HepG2 (cell line): ENCODE measurements at regions not wholly inside any gene's neighbourhood (a gene's known extent, or its start where the extent isn't known, plus 50 kb on each side); places are given as distances from the start of the nearest gene placed in this dataset.
A peak's percentile ranks its signal among the peaks of the same experiment; 100 is the strongest.

Experiments used
- CEBPG ChIP-seq: IDR thresholded peaks from 2 replicates; pipeline ENCODE4 v1.6.1; 2016
- FOXO1 ChIP-seq: sonication (generic); formaldehyde crosslinking; IDR thresholded peaks from 2 replicates; pipeline ENCODE4 v1.4.0; 2020; ENCODE audit warnings: missing genetic modification reagents
- GATAD2A ChIP-seq: IDR thresholded peaks from 2 replicates; pipeline ENCODE4 v1.6.1; 2016
- KDM5A ChIP-seq: fragments of 200-600 bp; sonication (generic); IDR thresholded peaks from 2 replicates; pipeline ENCODE4 v1.7.0; 2018; ENCODE audit warnings: antibody characterized with exemption, mild to moderate bottlenecking, low read length, borderline replicate concordance
- LCORL ChIP-seq, 2 experiments: fragments of 450-650 bp in 1 of 2; sonication (generic) in 1 of 2; formaldehyde crosslinking in 1 of 2; IDR thresholded peaks; 2 replicates each; pipeline versions ENCODE4 v1.5.0 to v1.6.1; 2017 to 2020; ENCODE audit warnings: antibody characterized with exemption in 1 of 2, missing genetic modification reagents in 1 of 2
- MAFF ChIP-seq: IDR thresholded peaks from 2 replicates; pipeline ENCODE4 v1.6.1; 2011; ENCODE audit warnings: low read depth, low read length, improper control_type of control experiment
- MYC ChIP-seq: sonication (generic); formaldehyde crosslinking; IDR thresholded peaks from 2 replicates; pipeline ENCODE4 v1.9.0; 2021; ENCODE audit warnings: missing genetic modification reagents, borderline replicate concordance
- NBN ChIP-seq: fragments of 450-650 bp; conservative IDR thresholded peaks from 2 replicates; pipeline ENCODE4 v1.6.1; 2017
- ONECUT2 ChIP-seq: sonication (generic); formaldehyde crosslinking; IDR thresholded peaks from 2 replicates; pipeline ENCODE4 v1.4.0; 2020; ENCODE audit warnings: missing genetic modification reagents
- POLR2G ChIP-seq: fragments of 200-400 bp; formaldehyde crosslinking; IDR thresholded peaks from 2 replicates; pipeline ENCODE4 v1.6.1; 2018; ENCODE audit warnings: mild to moderate bottlenecking, low read depth, low read length, moderate library complexity
- RFXANK ChIP-seq: IDR thresholded peaks from 2 replicates; pipeline ENCODE4 v1.6.1; 2016
- RNF2 ChIP-seq: fragments of 450-650 bp; conservative IDR thresholded peaks from 2 replicates; pipeline ENCODE4 v1.6.1; 2016; ENCODE audit warnings: low read depth
- ZKSCAN8 ChIP-seq: IDR thresholded peaks from 2 replicates; pipeline ENCODE4 v1.6.1; 2016; ENCODE audit warnings: borderline replicate concordance, missing genetic modification reagents, missing compliant biosample characterization
- ZNF460 ChIP-seq: sonication (generic); formaldehyde crosslinking; IDR thresholded peaks from 2 replicates; pipeline ENCODE4 v1.5.1; 2020; ENCODE audit warnings: missing genetic modification reagents, mild to moderate bottlenecking, borderline replicate concordance
- ZNF570 ChIP-seq: sonication (generic); formaldehyde crosslinking; IDR thresholded peaks from 2 replicates; pipeline ENCODE4 v1.4.0; 2020; ENCODE audit warnings: mild to moderate bottlenecking, missing genetic modification reagents, borderline replicate concordance
- ZNF749 ChIP-seq: sonication (generic); formaldehyde crosslinking; IDR thresholded peaks from 2 replicates; pipeline ENCODE4 v1.8.0; 2022; ENCODE audit warnings: mild to moderate bottlenecking, missing genetic modification reagents, moderate library complexity, borderline replicate concordance
- ZNF792 ChIP-seq: IDR thresholded peaks from 2 replicates; pipeline ENCODE4 v1.6.1; 2016
- TF ChIP-seq, protein P1 (sequence below): sonication (generic); formaldehyde crosslinking; IDR thresholded peaks from 2 replicates; pipeline ENCODE4 v1.5.0; 2020; ENCODE audit warnings: missing genetic modification reagents
- TF ChIP-seq, protein P2 (sequence below): IDR thresholded peaks from 2 replicates; pipeline ENCODE4 v1.6.1; 2012; ENCODE audit warnings: low read length, improper control_type of control experiment
- TF ChIP-seq, protein P3 (sequence below): sonication (generic); formaldehyde crosslinking; IDR thresholded peaks from 2 replicates; pipeline ENCODE4 v1.4.0; 2020; ENCODE audit warnings: missing genetic modification reagents
- TF ChIP-seq, protein P4 (sequence below): IDR thresholded peaks from 2 replicates; pipeline ENCODE4 v1.6.1; 2016; ENCODE audit warnings: missing compliant biosample characterization, missing genetic modification reagents, borderline replicate concordance
- TF ChIP-seq, protein P5 (sequence below): sonication (generic); IDR thresholded peaks from 2 replicates; pipeline ENCODE4 v1.6.1; 2016; ENCODE audit warnings: low read depth, borderline replicate concordance

DNA sequence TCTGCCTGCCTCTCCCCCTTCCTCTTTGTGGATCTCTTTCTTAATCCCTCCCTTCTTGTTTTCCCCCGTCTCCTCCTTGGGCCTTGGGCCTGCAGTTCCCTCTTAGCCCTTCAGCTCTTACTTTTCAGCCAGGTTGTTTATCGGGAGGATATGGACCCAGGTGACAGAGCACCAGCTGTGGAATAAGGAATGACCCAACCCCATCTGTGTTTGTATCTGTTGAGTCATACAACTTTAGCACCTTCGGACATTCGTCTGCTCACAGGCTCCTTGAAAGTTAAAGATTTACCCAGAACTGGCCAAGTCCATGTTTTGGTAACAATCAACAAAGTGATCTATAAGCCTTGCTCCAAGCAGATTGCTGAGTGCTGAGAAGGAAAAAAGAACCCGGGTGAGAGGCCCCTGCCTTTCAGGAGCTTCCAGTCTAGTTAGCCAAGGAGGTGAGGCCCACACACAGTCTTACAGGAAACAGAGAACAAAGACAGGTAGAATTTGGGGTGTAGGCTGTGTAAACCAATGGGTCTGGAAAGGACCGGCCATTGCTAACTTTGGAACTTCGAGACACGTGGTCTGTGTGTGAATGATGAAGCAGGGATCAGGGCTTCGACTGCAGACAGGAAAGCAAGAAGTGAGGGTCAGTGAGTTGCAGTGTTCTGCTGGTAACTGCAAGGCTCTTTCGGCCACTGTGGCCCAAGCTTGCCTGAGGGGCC, 66.7 kb upstream of the F3 start (continued):
- no peak for TF ChIP-seq RFXANK (CRISPR knock-in tag)
- TF ChIP-seq, protein P1, sequence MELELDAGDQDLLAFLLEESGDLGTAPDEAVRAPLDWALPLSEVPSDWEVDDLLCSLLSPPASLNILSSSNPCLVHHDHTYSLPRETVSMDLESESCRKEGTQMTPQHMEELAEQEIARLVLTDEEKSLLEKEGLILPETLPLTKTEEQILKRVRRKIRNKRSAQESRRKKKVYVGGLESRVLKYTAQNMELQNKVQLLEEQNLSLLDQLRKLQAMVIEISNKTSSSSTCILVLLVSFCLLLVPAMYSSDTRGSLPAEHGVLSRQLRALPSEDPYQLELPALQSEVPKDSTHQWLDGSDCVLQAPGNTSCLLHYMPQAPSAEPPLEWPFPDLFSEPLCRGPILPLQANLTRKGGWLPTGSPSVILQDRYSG (CRISPR knock-in tag), result no peak
- TF ChIP-seq, protein P2, sequence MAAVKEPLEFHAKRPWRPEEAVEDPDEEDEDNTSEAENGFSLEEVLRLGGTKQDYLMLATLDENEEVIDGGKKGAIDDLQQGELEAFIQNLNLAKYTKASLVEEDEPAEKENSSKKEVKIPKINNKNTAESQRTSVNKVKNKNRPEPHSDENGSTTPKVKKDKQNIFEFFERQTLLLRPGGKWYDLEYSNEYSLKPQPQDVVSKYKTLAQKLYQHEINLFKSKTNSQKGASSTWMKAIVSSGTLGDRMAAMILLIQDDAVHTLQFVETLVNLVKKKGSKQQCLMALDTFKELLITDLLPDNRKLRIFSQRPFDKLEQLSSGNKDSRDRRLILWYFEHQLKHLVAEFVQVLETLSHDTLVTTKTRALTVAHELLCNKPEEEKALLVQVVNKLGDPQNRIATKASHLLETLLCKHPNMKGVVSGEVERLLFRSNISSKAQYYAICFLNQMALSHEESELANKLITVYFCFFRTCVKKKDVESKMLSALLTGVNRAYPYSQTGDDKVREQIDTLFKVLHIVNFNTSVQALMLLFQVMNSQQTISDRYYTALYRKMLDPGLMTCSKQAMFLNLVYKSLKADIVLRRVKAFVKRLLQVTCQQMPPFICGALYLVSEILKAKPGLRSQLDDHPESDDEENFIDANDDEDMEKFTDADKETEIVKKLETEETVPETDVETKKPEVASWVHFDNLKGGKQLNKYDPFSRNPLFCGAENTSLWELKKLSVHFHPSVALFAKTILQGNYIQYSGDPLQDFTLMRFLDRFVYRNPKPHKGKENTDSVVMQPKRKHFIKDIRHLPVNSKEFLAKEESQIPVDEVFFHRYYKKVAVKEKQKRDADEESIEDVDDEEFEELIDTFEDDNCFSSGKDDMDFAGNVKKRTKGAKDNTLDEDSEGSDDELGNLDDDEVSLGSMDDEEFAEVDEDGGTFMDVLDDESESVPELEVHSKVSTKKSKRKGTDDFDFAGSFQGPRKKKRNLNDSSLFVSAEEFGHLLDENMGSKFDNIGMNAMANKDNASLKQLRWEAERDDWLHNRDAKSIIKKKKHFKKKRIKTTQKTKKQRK, result no peak
- TF ChIP-seq, protein P3, sequence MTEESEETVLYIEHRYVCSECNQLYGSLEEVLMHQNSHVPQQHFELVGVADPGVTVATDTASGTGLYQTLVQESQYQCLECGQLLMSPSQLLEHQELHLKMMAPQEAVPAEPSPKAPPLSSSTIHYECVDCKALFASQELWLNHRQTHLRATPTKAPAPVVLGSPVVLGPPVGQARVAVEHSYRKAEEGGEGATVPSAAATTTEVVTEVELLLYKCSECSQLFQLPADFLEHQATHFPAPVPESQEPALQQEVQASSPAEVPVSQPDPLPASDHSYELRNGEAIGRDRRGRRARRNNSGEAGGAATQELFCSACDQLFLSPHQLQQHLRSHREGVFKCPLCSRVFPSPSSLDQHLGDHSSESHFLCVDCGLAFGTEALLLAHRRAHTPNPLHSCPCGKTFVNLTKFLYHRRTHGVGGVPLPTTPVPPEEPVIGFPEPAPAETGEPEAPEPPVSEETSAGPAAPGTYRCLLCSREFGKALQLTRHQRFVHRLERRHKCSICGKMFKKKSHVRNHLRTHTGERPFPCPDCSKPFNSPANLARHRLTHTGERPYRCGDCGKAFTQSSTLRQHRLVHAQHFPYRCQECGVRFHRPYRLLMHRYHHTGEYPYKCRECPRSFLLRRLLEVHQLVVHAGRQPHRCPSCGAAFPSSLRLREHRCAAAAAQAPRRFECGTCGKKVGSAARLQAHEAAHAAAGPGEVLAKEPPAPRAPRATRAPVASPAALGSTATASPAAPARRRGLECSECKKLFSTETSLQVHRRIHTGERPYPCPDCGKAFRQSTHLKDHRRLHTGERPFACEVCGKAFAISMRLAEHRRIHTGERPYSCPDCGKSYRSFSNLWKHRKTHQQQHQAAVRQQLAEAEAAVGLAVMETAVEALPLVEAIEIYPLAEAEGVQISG (CRISPR knock-in tag), result 0 out of 2 replicates have a peak, but pooled peaks have one; percentile 17
- no peak for TF ChIP-seq MAFF
- TF ChIP-seq CEBPG, result 0 out of 2 replicates have a peak, but pooled peaks have one; percentile 19
- no peak for TF ChIP-seq NBN
- TF ChIP-seq ZNF570 (CRISPR knock-in tag), result no peak
- no peak for TF ChIP-seq RNF2
- TF ChIP-seq KDM5A, result no peak
- TF ChIP-seq POLR2G, result no peak
- TF ChIP-seq ONECUT2 (CRISPR knock-in tag), result no peak
- TF ChIP-seq, protein P4, sequence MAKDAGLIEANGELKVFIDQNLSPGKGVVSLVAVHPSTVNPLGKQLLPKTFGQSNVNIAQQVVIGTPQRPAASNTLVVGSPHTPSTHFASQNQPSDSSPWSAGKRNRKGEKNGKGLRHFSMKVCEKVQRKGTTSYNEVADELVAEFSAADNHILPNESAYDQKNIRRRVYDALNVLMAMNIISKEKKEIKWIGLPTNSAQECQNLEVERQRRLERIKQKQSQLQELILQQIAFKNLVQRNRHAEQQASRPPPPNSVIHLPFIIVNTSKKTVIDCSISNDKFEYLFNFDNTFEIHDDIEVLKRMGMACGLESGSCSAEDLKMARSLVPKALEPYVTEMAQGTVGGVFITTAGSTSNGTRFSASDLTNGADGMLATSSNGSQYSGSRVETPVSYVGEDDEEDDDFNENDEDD, result peak; percentile 35; the same call in 1 of the 2 replicates
- TF ChIP-seq GATAD2A (CRISPR knock-in tag), result peak; percentile 76; the same call in 1 of the 2 replicates
- TF ChIP-seq, protein P5, sequence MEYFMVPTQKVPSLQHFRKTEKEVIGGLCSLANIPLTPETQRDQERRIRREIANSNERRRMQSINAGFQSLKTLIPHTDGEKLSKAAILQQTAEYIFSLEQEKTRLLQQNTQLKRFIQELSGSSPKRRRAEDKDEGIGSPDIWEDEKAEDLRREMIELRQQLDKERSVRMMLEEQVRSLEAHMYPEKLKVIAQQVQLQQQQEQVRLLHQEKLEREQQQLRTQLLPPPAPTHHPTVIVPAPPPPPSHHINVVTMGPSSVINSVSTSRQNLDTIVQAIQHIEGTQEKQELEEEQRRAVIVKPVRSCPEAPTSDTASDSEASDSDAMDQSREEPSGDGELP, result peak; percentile 85; the same call in 1 of the 2 replicates
- no peak for TF ChIP-seq ZNF749
- TF ChIP-seq ZNF460 (CRISPR knock-in tag), result no peak
- TF ChIP-seq ZNF792 (CRISPR knock-in tag), result no peak
- no peak for TF ChIP-seq ZKSCAN8 (CRISPR knock-in tag)
- peak; percentile 38; the same call in 1 of the 2 replicates for TF ChIP-seq FOXO1 (CRISPR knock-in tag)
- no peak for TF ChIP-seq LCORL (IDR thresholded peaks at IDR 0.05)
- TF ChIP-seq LCORL (CRISPR knock-in tag; IDR thresholded peaks at IDR 0.05), result 0 out of 2 replicates have a peak, but pooled peaks have one; percentile 42
- TF ChIP-seq MYC (CRISPR knock-in tag), result 0 out of 2 replicates have a peak, but pooled peaks have one; percentile 26
